OCI-LY1 (cell line): ENCODE measurements at regions not wholly inside any gene's neighbourhood (a gene's known extent, or its start where the extent isn't known, plus 50 kb on each side); places are given as distances from the start of the nearest gene placed in this dataset.

ENCODE experiments used
- H2AFZ ChIP-seq: fragments of 200-600 bp; sonication (generic), shearing (Covaris generic); 2 replicates; pipeline ENCODE4 v1.6.0; 2014; ENCODE audit warnings: antibody characterized with exemption, mild to moderate bottlenecking, low read length
- H3F3A ChIP-seq: fragments of 200-600 bp; sonication (generic), shearing (Covaris generic); 2 replicates; pipeline ENCODE4 v1.6.0; 2014; ENCODE audit warnings: mild to moderate bottlenecking, antibody characterized with exemption, low read length, moderate library complexity; ENCODE audit not compliant: insufficient read depth
- H3K27ac ChIP-seq: fragments of 200-600 bp; sonication (generic); 2 replicates; pipeline ENCODE4 v1.5.1; 2014; ENCODE audit warnings: low read length, mixed run types, mild to moderate bottlenecking, low read depth; ENCODE audit not compliant: poor library complexity, severe bottlenecking
- H3K27me3 ChIP-seq: fragments of 200-600 bp; sonication (generic); 2 replicates; pipeline ENCODE4 v1.6.0; 2014; ENCODE audit warnings: antibody characterized with exemption, mild to moderate bottlenecking, low read length, moderate library complexity; ENCODE audit not compliant: insufficient read depth
- H3K36me3 ChIP-seq: fragments of 200-600 bp; sonication (generic); 2 replicates; pipeline ENCODE4 v1.6.1; 2014; ENCODE audit warnings: mild to moderate bottlenecking, antibody characterized with exemption, low read length, moderate library complexity, mixed read lengths; ENCODE audit not compliant: insufficient read depth
- H3K4me1 ChIP-seq: fragments of 200-600 bp; sonication (generic); 2 replicates; pipeline ENCODE4 v1.5.1; 2014; ENCODE audit warnings: mild to moderate bottlenecking, low read length, moderate library complexity; ENCODE audit not compliant: insufficient read depth, severe bottlenecking
- H3K4me2 ChIP-seq: fragments of 200-600 bp; sonication (generic), shearing (Covaris generic); 2 replicates; pipeline ENCODE4 v1.6.1; 2014; ENCODE audit warnings: low read length
- H3K4me3 ChIP-seq: fragments of 200-600 bp; sonication (generic); 2 replicates; pipeline ENCODE4 v1.5.1; 2014; ENCODE audit warnings: low read length, low read depth, mild to moderate bottlenecking, mixed read lengths; ENCODE audit not compliant: poor library complexity, severe bottlenecking
- H3K79me2 ChIP-seq: fragments of 200-600 bp; shearing (Covaris generic); 2 replicates; pipeline ENCODE4 v1.6.1; 2016; ENCODE audit warnings: mixed run types, low read length, mixed read lengths; ENCODE audit not compliant: insufficient read depth
- H3K9ac ChIP-seq: fragments of 200-600 bp; sonication (generic), shearing (Covaris generic); 2 replicates; pipeline ENCODE4 v1.6.1; 2014; ENCODE audit warnings: mild to moderate bottlenecking, low read length, mixed read lengths
- H3K9me2 ChIP-seq: fragments of 200-600 bp; sonication (generic), shearing (Covaris generic); 2 replicates; pipeline ENCODE4 v1.6.1; 2014; ENCODE audit warnings: low read depth, mild to moderate bottlenecking, low read length, mixed read lengths
- H3K9me3 ChIP-seq: fragments of 200-600 bp; shearing (Covaris generic); 2 replicates; pipeline ENCODE4 v1.6.1; 2014; ENCODE audit warnings: low read length, mixed read lengths
- H4K20me1 ChIP-seq: fragments of 200-600 bp; sonication (generic), shearing (Covaris generic); 2 replicates; pipeline ENCODE4 v1.6.0; 2016; ENCODE audit warnings: mild to moderate bottlenecking, low read length; ENCODE audit not compliant: insufficient read depth
- EZH2 ChIP-seq: fragments of 200-600 bp; sonication (generic), shearing (Covaris generic); IDR thresholded peaks from 2 replicates; pipeline ENCODE4 v1.8.0; 2017; ENCODE audit warnings: borderline replicate concordance, mixed run types, mild to moderate bottlenecking, antibody characterized with exemption, low read length, moderate library complexity, mixed read lengths
- TF ChIP-seq, protein P1 (sequence below): fragments of 200-600 bp; sonication (generic), shearing (Covaris generic); IDR thresholded peaks from 2 replicates; pipeline ENCODE4 v1.5.1; 2017; ENCODE audit warnings: mild to moderate bottlenecking, antibody characterized with exemption, low read length, moderate library complexity, mixed read lengths

DNA sequence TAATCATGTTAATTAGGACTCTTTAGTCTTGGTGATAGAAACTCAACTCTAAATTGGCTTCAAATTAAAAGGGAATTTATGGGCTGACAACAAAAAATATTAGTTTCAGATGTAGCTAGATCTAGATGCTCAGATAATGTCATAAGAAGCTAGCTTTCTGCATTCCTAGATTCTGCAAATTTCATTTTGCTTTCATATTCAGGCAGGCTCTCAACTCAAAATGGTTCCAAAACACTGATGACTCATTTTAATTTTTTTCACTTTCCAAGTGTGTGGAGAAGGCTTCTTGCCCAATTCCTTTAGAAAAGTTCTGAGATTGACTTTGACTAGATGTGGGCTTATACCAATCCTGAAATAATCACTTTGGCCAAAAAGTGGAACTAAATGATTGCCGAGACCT is 236.7 kb upstream of the GOT2 start:
- Histone ChIP-seq H3K27ac (no peak overlapping the region), H3K9ac (no peak overlapping the region), H2AFZ (no peak overlapping the region), H3K4me1 (no peaks in the 10 kb centered on the region), H3K36me3 (no peaks in the 10 kb centered on the region), H3K9me2 (no peaks in the 10 kb centered on the region), H3K9me3 (no peaks in the 10 kb centered on the region), H4K20me1 (no peaks in the 10 kb centered on the region), H3K79me2 (no peaks in the 10 kb centered on the region), H3F3A (no peaks in the 10 kb centered on the region), H3K27me3 (no peaks in the 10 kb centered on the region), H3K4me2 (no peak overlapping the region), H3K4me3 (no peak overlapping the region)
- TF ChIP-seq, protein P1, sequence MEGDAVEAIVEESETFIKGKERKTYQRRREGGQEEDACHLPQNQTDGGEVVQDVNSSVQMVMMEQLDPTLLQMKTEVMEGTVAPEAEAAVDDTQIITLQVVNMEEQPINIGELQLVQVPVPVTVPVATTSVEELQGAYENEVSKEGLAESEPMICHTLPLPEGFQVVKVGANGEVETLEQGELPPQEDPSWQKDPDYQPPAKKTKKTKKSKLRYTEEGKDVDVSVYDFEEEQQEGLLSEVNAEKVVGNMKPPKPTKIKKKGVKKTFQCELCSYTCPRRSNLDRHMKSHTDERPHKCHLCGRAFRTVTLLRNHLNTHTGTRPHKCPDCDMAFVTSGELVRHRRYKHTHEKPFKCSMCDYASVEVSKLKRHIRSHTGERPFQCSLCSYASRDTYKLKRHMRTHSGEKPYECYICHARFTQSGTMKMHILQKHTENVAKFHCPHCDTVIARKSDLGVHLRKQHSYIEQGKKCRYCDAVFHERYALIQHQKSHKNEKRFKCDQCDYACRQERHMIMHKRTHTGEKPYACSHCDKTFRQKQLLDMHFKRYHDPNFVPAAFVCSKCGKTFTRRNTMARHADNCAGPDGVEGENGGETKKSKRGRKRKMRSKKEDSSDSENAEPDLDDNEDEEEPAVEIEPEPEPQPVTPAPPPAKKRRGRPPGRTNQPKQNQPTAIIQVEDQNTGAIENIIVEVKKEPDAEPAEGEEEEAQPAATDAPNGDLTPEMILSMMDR: no peak
- no peak for TF ChIP-seq EZH2

DNA sequence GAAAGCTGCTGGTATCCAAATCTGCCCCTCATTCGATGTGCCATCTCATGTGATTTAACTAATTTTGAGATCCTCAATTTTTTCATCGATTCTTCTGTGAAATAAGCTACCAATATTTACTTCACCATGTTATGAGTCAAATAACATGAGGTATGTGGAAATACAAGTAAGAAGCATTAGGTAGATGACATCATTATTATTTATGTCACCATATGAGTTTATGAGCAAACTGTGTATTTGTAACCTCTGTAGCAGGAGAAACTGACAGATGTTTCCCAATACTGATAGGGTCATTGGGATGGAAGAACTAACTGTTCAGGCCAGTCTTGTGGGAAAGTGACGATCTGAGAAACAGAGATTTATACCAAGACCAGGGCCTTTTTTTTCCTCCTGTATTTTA is 229.4 kb upstream of the GOT2 start:
- Histone ChIP-seq H3K9ac (no peak overlapping the region), H2AFZ (no peak overlapping the region), H3K79me2 (no peaks in the 10 kb centered on the region), H3K9me3 (no peaks in the 10 kb centered on the region), H3F3A (no peaks in the 10 kb centered on the region), H3K27ac (no peak overlapping the region), H3K4me3 (no peak overlapping the region), H3K36me3 (no peaks in the 10 kb centered on the region), H3K27me3 (no peaks in the 10 kb centered on the region), H3K4me2 (no peak overlapping the region), H4K20me1 (no peaks in the 10 kb centered on the region), H3K4me1 (no peaks in the 10 kb centered on the region), H3K9me2 (no peaks in the 10 kb centered on the region)
- TF ChIP-seq, protein P1: no peak
- no peak for TF ChIP-seq EZH2

- Histone ChIP-seq H3K9ac (no peak overlapping the region), H3K4me3 (no peak overlapping the region), H3F3A (no peaks in the 10 kb centered on the region), H3K36me3 (no peaks in the 10 kb centered on the region), H3K9me3 (no peaks in the 10 kb centered on the region), H4K20me1 (no peaks in the 10 kb centered on the region), H2AFZ (no peak overlapping the region), H3K79me2 (no peaks in the 10 kb centered on the region), H3K27me3 (no peaks in the 10 kb centered on the region), H3K27ac (no peak overlapping the region), H3K4me1 (no peaks in the 10 kb centered on the region), H3K9me2 (no peaks in the 10 kb centered on the region), H3K4me2 (no peak overlapping the region)
- TF ChIP-seq EZH2: no peak
- TF ChIP-seq, protein P1: no peak
These were observed 228.7 kb upstream of the GOT2 start for GRCh38 chr16:58962811-58963210.
